GM12878 (cell line): ENCODE measurements at regions not wholly inside any gene's neighbourhood (a gene's known extent, or its start where the extent isn't known, plus 50 kb on each side); places are given as distances from the start of the nearest gene placed in this dataset.

Experiments
- ATAC-seq: fragments of 200-7000 bp; cut with Tn5 transposase; 3 replicates; pipeline ENCODE4 v1.9.1; 2020; ENCODE audit warnings: mild to moderate bottlenecking, moderate library complexity
- BruUV-seq: library from RNA; stranded (reverse); fragments of 400-500 nt; replicated peaks from 2 replicates; lab custom pipeline; 2021; lab: Mats Ljungman, UMichigan
- CTCF ChIA-PET: fragments of 300-600 bp; sonication (Branson Sonifier 250); formaldehyde crosslinking; extraction: SDS; loops from one replicate; lab custom pipeline; 2021; ENCODE audit warnings: inconsistent platforms; lab: Yijun Ruan, JAX
- POLR2A ChIA-PET: fragments of 350-600 bp; formaldehyde crosslinking; extraction: SDS; loops from one replicate; lab custom pipeline; 2021; ENCODE audit warnings: inconsistent platforms; lab: Charles Lee
- RAD21 ChIA-PET: fragments of 300-600 bp; sonication (Branson Sonifier 250); formaldehyde crosslinking; loops from one replicate; lab custom pipeline; 2023; ENCODE audit warnings: antibody characterized with exemption; ENCODE audit not compliant: unreplicated experiment; lab: Charles Lee
- SMC1A ChIA-PET: fragments of 300-600 bp; sonication (Branson Sonifier 250); formaldehyde crosslinking; loops from one replicate; lab custom pipeline; 2023; ENCODE audit not compliant: unreplicated experiment, uncharacterized antibody; lab: Charles Lee
- DNase-seq: peaks from one replicate; pipeline ENCODE4 v3.0.0-alpha.2; 2011; ENCODE audit warnings: low read depth, low spot score
- FAIRE-seq: peaks from 3 replicates; lab custom pipeline; 2011; peaks lifted over from hg19 to GRCh38; lab: Jason Lieb, UNC
- H2AFZ ChIP-seq: 2 replicates; pipeline ENCODE4 v1.6.0; 2011; ENCODE audit warnings: low read depth, low read length, control low read depth; ENCODE audit not compliant: control insufficient read depth
- H3K27ac ChIP-seq: 2 replicates; pipeline ENCODE4 v1.5.1; 2011; ENCODE audit warnings: control low read depth; ENCODE audit not compliant: control insufficient read depth, insufficient read depth
- H3K27me3 ChIP-seq, 2 experiments: replicated peaks in 1 of 2; 2 replicates each; pipeline versions ENCODE4 v1.6.0 to v1.6.1; 2011; ENCODE audit warnings: low read length in 1 of 2; ENCODE audit not compliant: control insufficient read depth in 2 of 2, insufficient read depth in 2 of 2
- H3K36me3 ChIP-seq, 2 experiments: 2 replicates each; pipeline ENCODE4 v1.5.1; 2011; ENCODE audit warnings: low read length in 1 of 2; ENCODE audit not compliant: control insufficient read depth in 2 of 2, insufficient read depth in 2 of 2
- H3K4me1 ChIP-seq: 2 replicates; pipeline ENCODE4 v1.6.1; 2011; ENCODE audit warnings: mild to moderate bottlenecking, low read length, moderate library complexity, mixed read lengths; ENCODE audit not compliant: control insufficient read depth, insufficient read depth
- H3K4me2 ChIP-seq: 2 replicates; pipeline ENCODE4 v1.6.0; 2011; ENCODE audit warnings: control low read depth; ENCODE audit not compliant: control insufficient read depth, insufficient read depth
- H3K4me3 ChIP-seq: fragments of 200-600 bp; sonication (generic); 2 replicates; pipeline ENCODE4 v1.5.1; 2016
- H3K79me2 ChIP-seq: 2 replicates; pipeline ENCODE4 v1.6.0; 2011; ENCODE audit warnings: low read length; ENCODE audit not compliant: control insufficient read depth, insufficient read depth
- H3K9ac ChIP-seq: 2 replicates; pipeline ENCODE4 v1.8.0; 2011; ENCODE audit warnings: low read length, control low read depth, mixed read lengths; ENCODE audit not compliant: control insufficient read depth, insufficient read depth
- H3K9me3 ChIP-seq: replicated peaks from 3 replicates; pipeline ENCODE4 v1.5.1; 2011; ENCODE audit warnings: mild to moderate bottlenecking, low read length; ENCODE audit not compliant: control insufficient read depth, insufficient read depth
- H4K20me1 ChIP-seq: 2 replicates; pipeline ENCODE4 v1.6.0; 2011; ENCODE audit not compliant: control insufficient read depth, insufficient read depth
- ASH2L ChIP-seq: fragments of 300-600, 200-600 bp; sonication (generic); IDR thresholded peaks from 2 replicates; pipeline ENCODE4 v1.6.1; 2017; ENCODE audit warnings: low read depth, mild to moderate bottlenecking, borderline replicate concordance
- ATF7 ChIP-seq: fragments of 450-650 bp; IDR thresholded peaks from 2 replicates; pipeline ENCODE4 v1.6.1; 2016; ENCODE audit warnings: low read depth, mild to moderate bottlenecking
- CBX5 ChIP-seq: sonication (generic); IDR thresholded peaks from 2 replicates; pipeline ENCODE4 v1.6.1; 2016; ENCODE audit warnings: low read depth, moderate library complexity, mild to moderate bottlenecking, inconsistent platforms
- CHD1 ChIP-seq: IDR thresholded peaks from 2 replicates; pipeline ENCODE4 v1.6.1; 2012; ENCODE audit warnings: low read depth, low read length, improper control_type of control experiment
- CUX1 ChIP-seq: IDR thresholded peaks from 2 replicates; pipeline ENCODE4 v1.6.1; 2012; ENCODE audit warnings: improper control_type of control experiment, low read depth, low read length; ENCODE audit not compliant: insufficient replicate concordance
- ESRRA ChIP-seq: IDR thresholded peaks from 2 replicates; pipeline ENCODE4 v1.6.1; 2012; ENCODE audit warnings: mild to moderate bottlenecking, low read length, improper control_type of control experiment
- EZH2 ChIP-seq: IDR thresholded peaks from 2 replicates; pipeline ENCODE4 v1.6.1; 2012; ENCODE audit warnings: low read depth, mild to moderate bottlenecking, control low read depth, inconsistent platforms, low read length, borderline replicate concordance; ENCODE audit not compliant: control insufficient read depth
- FOS ChIP-seq: IDR thresholded peaks from 3 replicates; pipeline ENCODE4 v1.6.1; 2011; ENCODE audit warnings: borderline replicate concordance; ENCODE audit not compliant: insufficient read length; ENCODE audit errors: extremely low read depth
- NFYA ChIP-seq: IDR thresholded peaks from 2 replicates; pipeline ENCODE4 v1.6.1; 2011; ENCODE audit warnings: low read depth, mild to moderate bottlenecking, low read length, improper control_type of control experiment, borderline replicate concordance
- PAX5 ChIP-seq: IDR thresholded peaks from 2 replicates; pipeline ENCODE4 v1.6.1; 2011; ENCODE audit warnings: low read depth, low read length, borderline replicate concordance
- RELB ChIP-seq: fragments of 450-650 bp; IDR thresholded peaks from 2 replicates; pipeline ENCODE4 v1.6.1; 2017; ENCODE audit warnings: low read depth, mild to moderate bottlenecking, moderate library complexity
- SUZ12 ChIP-seq: fragments of 200-600 bp; sonication (generic); IDR thresholded peaks from one replicate; pipeline ENCODE4 v1.6.1; 2018; ENCODE audit warnings: antibody characterized with exemption, mild to moderate bottlenecking; ENCODE audit not compliant: unreplicated experiment
- TBL1XR1 ChIP-seq: IDR thresholded peaks from 2 replicates; pipeline ENCODE4 v1.6.1; 2012; ENCODE audit warnings: low read depth, low read length, improper control_type of control experiment
- ZNF274 ChIP-seq: IDR thresholded peaks from one replicate; pipeline ENCODE4 v1.8.0; 2011; ENCODE audit not compliant: insufficient read length, insufficient read depth
- WGBS: methylation state at CpG from one replicate; pipeline ENCODE4 v1.1.6; 2016; ENCODE audit warnings: low lambda C conversion rate; ENCODE audit not compliant: insufficient replicate concordance, insufficient coverage; ENCODE audit errors: missing lambda C conversion rate; 5-methylcytosine and 5-hydroxymethylcytosine counted together
- in situ Hi-C: fragments of 300-500 bp; cut with MboI; formaldehyde crosslinking; loops from 9 replicates; pipeline ENCODE4 v1.14.3; 2018; ENCODE audit warnings: mixed read lengths
- intact Hi-C: fragments of 100-400 bp; cut with micrococcal nuclease; formaldehyde crosslinking; loops from one replicate; pipeline ENCODE4 v1.14.2; 2022; ENCODE audit not compliant: unreplicated experiment
- TF ChIP-seq, protein P1 (sequence below): IDR thresholded peaks from 2 replicates; pipeline ENCODE4 v1.6.1; 2011; ENCODE audit warnings: borderline replicate concordance, low read depth, mild to moderate bottlenecking, moderate library complexity, mixed read lengths, low read length; ENCODE audit not compliant: insufficient read depth; ENCODE audit errors: extremely low read length

- TF ChIP-seq CBX5 (no peak), CUX1 (no peak), NFYA (no peak), FOS (no peak), EZH2 (no peak), ZNF274 (no peak), ESRRA (no peak)
These were observed 903.0 kb upstream of the DDX18 start (continued) for GRCh38 chr2:116911540-116911939.

- H4K20me1 ChIP-seq = no peaks in the 10 kb centered on the region
- H3K27me3 ChIP-seq = no peaks in the 10 kb centered on the region
- ATAC-seq = no peak
- no peak for FAIRE-seq
- in situ Hi-C loops (no loop called here), intact Hi-C loops (no loop called here)
- ChIA-PET CTCF (no interaction called here), SMC1A (no interaction called here), POLR2A (no interaction called here), RAD21 (no interaction called here)
- no peaks in the 10 kb centered on the region for H3K79me2 ChIP-seq
- H3K27ac ChIP-seq = no peak overlapping the region
- no peak overlapping the region for H3K9ac ChIP-seq
- H3K4me3 ChIP-seq = no peak overlapping the region
- 7% methylated on average over 1 of the region's 1 CpG for WGBS
- no peak overlapping the region for H2AFZ ChIP-seq
- no peaks in the 10 kb centered on the region for H3K4me1 ChIP-seq
- no TSS peak for BruUV-seq
- no peak overlapping the region for H3K4me2 ChIP-seq
- no peak for DNase-seq
- no peaks in the 10 kb centered on the region for H3K9me3 ChIP-seq
- no peaks in the 10 kb centered on the region for H3K36me3 ChIP-seq
- TF ChIP-seq RELB (no peak), ATF7 (no peak), TBL1XR1 (no peak), PAX5 (no peak), CHD1 (no peak), ASH2L (no peak), SUZ12 (no peak)
- TF ChIP-seq, protein P1, sequence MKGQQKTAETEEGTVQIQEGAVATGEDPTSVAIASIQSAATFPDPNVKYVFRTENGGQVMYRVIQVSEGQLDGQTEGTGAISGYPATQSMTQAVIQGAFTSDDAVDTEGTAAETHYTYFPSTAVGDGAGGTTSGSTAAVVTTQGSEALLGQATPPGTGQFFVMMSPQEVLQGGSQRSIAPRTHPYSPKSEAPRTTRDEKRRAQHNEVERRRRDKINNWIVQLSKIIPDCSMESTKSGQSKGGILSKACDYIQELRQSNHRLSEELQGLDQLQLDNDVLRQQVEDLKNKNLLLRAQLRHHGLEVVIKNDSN = no peak
These were observed 898.8 kb upstream of the DDX18 start for GRCh38 chr2:116915673-116916072.
